Parathyroid adenoma (tissue), 2 donors: ENCODE measurements at regions not wholly inside any gene's neighbourhood (a gene's known extent, or its start where the extent isn't known, plus 50 kb on each side); places are given as distances from the start of the nearest gene placed in this dataset.

ENCODE experiments used
- H2AFZ ChIP-seq: fragments of 300-600 bp; sonication (generic); one replicate; pipeline ENCODE4 v1.7.0; 2017; ENCODE audit warnings: antibody characterized with exemption, mild to moderate bottlenecking
- H3K27ac ChIP-seq: fragments of 300-600 bp; sonication (generic); one replicate; pipeline ENCODE4 v1.7.0; 2017
- H3K27me3 ChIP-seq: fragments of 300-600 bp; sonication (generic); one replicate; pipeline ENCODE4 v1.7.0; 2017; ENCODE audit warnings: low read length; ENCODE audit not compliant: control insufficient read depth, insufficient read depth
- H3K36me3 ChIP-seq: fragments of 300-600 bp; sonication (generic); one replicate; pipeline ENCODE4 v1.7.0; 2017; ENCODE audit warnings: low read length; ENCODE audit not compliant: control insufficient read depth, insufficient read depth
- H3K4me1 ChIP-seq: fragments of 300-600 bp; sonication (generic); one replicate; pipeline ENCODE4 v1.7.0; 2017; ENCODE audit warnings: control low read depth
- H3K4me2 ChIP-seq: fragments of 300-600 bp; sonication (generic); one replicate; pipeline ENCODE4 v1.7.0; 2017; ENCODE audit warnings: low read length
- H3K4me3 ChIP-seq: fragments of 300-600 bp; sonication (generic); one replicate; pipeline ENCODE4 v1.7.0; 2017; ENCODE audit warnings: low read depth, low read length
- H3K79me2 ChIP-seq: fragments of 300-600 bp; sonication (generic); one replicate; pipeline ENCODE4 v1.7.0; 2017; ENCODE audit warnings: control low read depth
- H3K9ac ChIP-seq: fragments of 300-600 bp; sonication (generic); one replicate; pipeline ENCODE4 v1.7.0; 2017; ENCODE audit warnings: mild to moderate bottlenecking
- H3K9me3 ChIP-seq: fragments of 300-600 bp; sonication (generic); one replicate; pipeline ENCODE4 v1.7.0; 2017; ENCODE audit warnings: low read length; ENCODE audit not compliant: control insufficient read depth
- CTCF ChIP-seq: fragments of 300-600 bp; sonication (generic); IDR thresholded peaks from one replicate; pipeline ENCODE4 v1.7.0; 2017; ENCODE audit warnings: antibody characterized with exemption, mild to moderate bottlenecking
- donor health status: primary hyperparathyroidism.

- H3K27me3 ChIP-seq, result no peaks in the 10 kb centered on the region
- H3K4me3 ChIP-seq, result no peak overlapping the region
- no peaks in the 10 kb centered on the region for H3K9me3 ChIP-seq
- no peaks in the 10 kb centered on the region for H3K79me2 ChIP-seq
- H3K27ac ChIP-seq, result no peak overlapping the region
- no peak overlapping the region for H3K4me2 ChIP-seq
- no peaks in the 10 kb centered on the region for H3K4me1 ChIP-seq
- no peak overlapping the region for H2AFZ ChIP-seq
- no peaks in the 10 kb centered on the region for H3K36me3 ChIP-seq
- no peak overlapping the region for H3K9ac ChIP-seq
- TF ChIP-seq CTCF, result no peak
Observed at GRCh38 chr22:22093743-22094142, 111.2 kb upstream of the TOP3B start.

- Histone ChIP-seq H3K36me3 (no peaks in the 10 kb centered on the region), H3K4me2 (no peak overlapping the region), H3K4me1 (no peaks in the 10 kb centered on the region), H3K4me3 (no peak overlapping the region), H3K79me2 (no peaks in the 10 kb centered on the region), H3K27me3 (no peaks in the 10 kb centered on the region), H2AFZ (no peak overlapping the region), H3K9me3 (no peaks in the 10 kb centered on the region), H3K9ac (no peak overlapping the region), H3K27ac (no peak overlapping the region)
- no peak for TF ChIP-seq CTCF
Observed at GRCh38 chr22:22092974-22093373, 110.4 kb upstream of the TOP3B start.

- no peaks in the 10 kb centered on the region for H3K27me3 ChIP-seq
- no peaks in the 10 kb centered on the region for H3K36me3 ChIP-seq
- H3K4me1 ChIP-seq, result no peaks in the 10 kb centered on the region
- no peak overlapping the region for H3K4me3 ChIP-seq
- no peak for TF ChIP-seq CTCF
- no peaks in the 10 kb centered on the region for H3K9me3 ChIP-seq
- H3K27ac ChIP-seq, result no peak overlapping the region
- H3K9ac ChIP-seq, result no peak overlapping the region
- no peak overlapping the region for H2AFZ ChIP-seq
- H3K79me2 ChIP-seq, result no peaks in the 10 kb centered on the region
- H3K4me2 ChIP-seq, result no peak overlapping the region
Observed at GRCh38 chr22:22092101-22092500, 109.5 kb upstream of the TOP3B start.

GRCh38 chr22:22091400-22091878 is 108.9 kb upstream of the TOP3B start:
- H3K79me2 ChIP-seq, result no peaks in the 10 kb centered on the region
- no peak overlapping the region for H3K9ac ChIP-seq
- no peak overlapping the region for H3K27ac ChIP-seq
- H3K36me3 ChIP-seq, result no peaks in the 10 kb centered on the region
- H3K9me3 ChIP-seq, result no peaks in the 10 kb centered on the region
- no peak overlapping the region for H2AFZ ChIP-seq
- no peak overlapping the region for H3K4me2 ChIP-seq
- no peak overlapping the region for H3K4me3 ChIP-seq
- no peaks in the 10 kb centered on the region for H3K4me1 ChIP-seq
- no peak for TF ChIP-seq CTCF
- no peaks in the 10 kb centered on the region for H3K27me3 ChIP-seq

GRCh38 chr22:22090650-22091399 is 108.2 kb upstream of the TOP3B start:
- Histone ChIP-seq H3K9me3 (no peaks in the 10 kb centered on the region), H3K9ac (no peak overlapping the region), H3K36me3 (no peaks in the 10 kb centered on the region), H3K4me3 (no peak overlapping the region), H3K27ac (no peak overlapping the region), H3K27me3 (no peaks in the 10 kb centered on the region), H3K4me1 (peaks cover 2% of the 10 kb centered on the region), H3K4me2 (no peak overlapping the region), H3K79me2 (no peaks in the 10 kb centered on the region), H2AFZ (no peak overlapping the region)
- no peak for TF ChIP-seq CTCF
